ACHN (cell line): ENCODE measurements at regions not wholly inside any gene's neighbourhood (a gene's known extent, or its start where the extent isn't known, plus 50 kb on each side); places are given as distances from the start of the nearest gene placed in this dataset.

Experiments
- DNase-seq: peaks from one replicate; pipeline ENCODE4 v3.0.0-alpha.2; 2015
- in situ Hi-C: cut with HindIII; loops from 2 replicates; pipeline ENCODE4 v1.10.0; 2017; ENCODE audit warnings: low sequenced_read_pairs, low pct_ligation_motif_present, low pct_unique_long_range_greater_than_20kb

DNA sequence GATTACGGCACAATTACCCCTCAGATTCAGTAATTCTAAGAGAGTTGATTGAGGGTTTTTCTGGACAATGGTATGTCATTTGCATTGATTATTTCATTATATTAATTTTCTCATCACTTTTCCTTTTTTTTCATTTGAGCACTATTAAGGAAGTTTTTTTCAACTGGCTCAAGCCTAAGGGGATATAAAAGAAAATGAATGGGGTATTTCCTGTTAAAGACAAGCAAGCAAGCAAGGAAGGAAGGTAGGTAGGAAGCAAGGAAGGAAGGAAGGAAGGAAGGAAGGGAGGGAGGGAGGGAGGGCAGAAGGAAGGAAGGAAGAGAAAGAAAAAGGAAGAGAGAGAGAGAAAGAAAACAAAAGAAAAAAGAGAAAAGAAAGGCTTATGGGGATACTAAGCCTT is 620.3 kb downstream of the DIAPH3 start:
- in situ Hi-C loops = no loop called here

DNA sequence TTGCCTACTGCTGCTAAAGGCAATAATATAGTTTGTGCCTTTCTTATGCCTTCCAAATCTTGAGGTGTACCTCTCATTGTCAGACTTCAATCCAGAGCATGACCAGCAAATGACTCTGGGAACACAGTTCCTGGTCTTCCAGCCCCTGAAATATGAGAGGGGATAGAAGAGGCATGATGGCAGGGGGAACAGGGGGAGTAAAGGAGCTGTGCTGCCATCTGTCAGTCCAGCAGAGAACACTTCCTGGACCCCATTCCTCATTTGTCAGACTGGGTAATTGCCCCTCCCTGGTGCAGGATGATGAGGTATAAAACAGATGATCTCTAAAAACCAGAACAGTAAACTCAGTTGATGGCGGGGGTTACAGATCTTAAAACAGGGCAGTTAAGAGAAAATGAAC is 618.7 kb downstream of the DIAPH3 start:
- DNase-seq = no peak
- in situ Hi-C loops = no loop called here

More for the DNA sequence above, 620.3 kb downstream of the DIAPH3 start:
- no peak for DNase-seq

DNA sequence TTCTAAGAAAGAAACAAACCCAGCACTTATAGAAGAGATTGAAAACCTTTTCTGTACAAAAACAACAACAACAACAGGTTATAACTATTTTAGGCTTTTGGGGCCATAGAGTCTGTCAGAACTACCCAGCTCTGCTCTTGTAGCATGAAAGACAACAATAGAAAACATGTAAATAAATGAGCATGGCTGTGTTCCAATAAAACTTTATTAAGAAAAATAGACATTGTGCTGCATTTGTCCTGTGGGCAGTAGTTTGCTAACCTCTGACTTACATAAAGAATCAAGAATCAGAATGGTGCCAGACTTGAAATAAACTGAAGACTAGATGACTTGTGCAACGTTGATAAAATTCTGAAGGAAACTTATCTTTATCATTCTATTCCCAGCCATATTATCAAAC is 617.5 kb downstream of the DIAPH3 start:
- in situ Hi-C loops = no loop called here
- no peak for DNase-seq

DNA sequence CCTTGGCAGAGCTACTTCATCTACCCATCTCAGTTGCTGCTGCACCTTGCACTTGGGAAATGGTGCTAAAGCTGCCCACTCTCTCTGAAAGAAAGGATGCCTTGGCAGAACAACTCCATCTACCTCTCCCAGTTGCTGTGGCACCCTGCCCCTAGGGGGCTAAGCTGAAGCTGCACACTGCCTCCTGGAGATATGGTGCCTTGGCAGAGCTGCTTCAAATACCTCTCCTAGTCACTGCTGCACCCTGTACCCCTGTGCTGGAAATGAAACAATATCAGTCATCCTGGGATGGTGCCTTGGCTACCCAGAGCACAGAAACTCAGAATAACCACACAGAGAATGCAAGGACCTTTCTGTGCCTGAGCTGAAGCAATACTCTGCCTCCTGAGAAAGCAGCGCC is 615.8 kb downstream of the DIAPH3 start:
- no peak for DNase-seq
- in situ Hi-C loops = no loop called here

DNA sequence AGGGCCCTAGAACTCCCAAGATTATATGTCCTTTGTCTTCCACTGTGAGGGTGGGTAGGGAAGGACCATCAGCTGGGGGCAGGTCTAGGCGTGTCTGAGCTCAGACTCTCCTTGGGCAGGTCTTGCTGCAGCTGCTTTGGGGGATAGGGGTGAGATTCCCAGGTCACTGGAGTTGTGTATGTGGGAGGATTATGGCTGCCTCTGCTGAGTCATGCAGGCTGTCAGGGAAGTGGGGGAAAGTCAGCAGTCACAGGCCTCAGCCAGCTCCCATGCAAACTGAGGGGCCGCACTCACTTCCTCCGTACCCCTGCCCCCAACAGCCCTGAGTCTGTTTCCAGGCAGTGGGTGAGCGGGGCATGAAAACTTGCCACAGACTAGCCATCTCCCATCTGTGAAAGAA is 600.8 kb downstream of the DIAPH3 start:
- no peak for DNase-seq
- in situ Hi-C loops = no loop called here

DNA sequence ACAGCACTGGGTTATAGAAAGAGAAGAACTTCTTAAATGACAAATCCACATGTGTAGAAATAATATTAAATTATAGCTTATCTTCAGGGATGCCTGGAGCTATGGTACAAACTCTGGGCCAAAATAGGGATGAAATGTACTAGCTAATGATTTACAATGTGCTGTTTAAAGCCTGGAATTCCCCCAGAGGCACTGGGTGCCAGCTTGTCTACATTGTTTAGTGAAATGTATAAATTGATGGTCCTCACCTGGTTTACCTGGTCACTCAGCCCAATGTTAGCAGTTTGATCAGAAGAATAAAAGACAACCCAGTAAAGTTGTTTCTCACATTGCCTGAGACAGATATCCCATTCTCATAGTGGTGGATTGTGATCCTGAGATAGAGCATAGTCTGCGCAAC is 597.2 kb downstream of the DIAPH3 start:
- no peak for DNase-seq
- in situ Hi-C loops = no loop called here

DNA sequence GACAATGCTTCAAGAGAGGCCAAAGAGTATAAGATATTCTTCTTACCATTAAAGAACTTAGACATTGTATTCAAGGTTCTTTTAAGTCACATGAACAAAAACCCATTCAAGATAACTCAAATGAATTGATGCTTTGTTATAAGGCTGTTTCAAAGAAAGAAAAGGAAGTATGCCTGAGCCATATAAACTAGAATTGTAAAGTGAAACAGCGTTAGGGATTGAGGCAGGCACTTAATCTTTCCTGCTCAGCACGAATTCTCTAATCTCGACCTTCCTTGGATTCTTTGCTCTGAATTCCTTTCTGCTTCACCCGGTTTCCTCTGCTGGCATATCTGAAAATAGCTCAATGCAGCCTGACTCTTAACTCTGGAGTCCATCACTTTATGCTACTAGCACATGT is 595.4 kb downstream of the DIAPH3 start:
- in situ Hi-C loops = no loop called here
- DNase-seq = no peak

DNA sequence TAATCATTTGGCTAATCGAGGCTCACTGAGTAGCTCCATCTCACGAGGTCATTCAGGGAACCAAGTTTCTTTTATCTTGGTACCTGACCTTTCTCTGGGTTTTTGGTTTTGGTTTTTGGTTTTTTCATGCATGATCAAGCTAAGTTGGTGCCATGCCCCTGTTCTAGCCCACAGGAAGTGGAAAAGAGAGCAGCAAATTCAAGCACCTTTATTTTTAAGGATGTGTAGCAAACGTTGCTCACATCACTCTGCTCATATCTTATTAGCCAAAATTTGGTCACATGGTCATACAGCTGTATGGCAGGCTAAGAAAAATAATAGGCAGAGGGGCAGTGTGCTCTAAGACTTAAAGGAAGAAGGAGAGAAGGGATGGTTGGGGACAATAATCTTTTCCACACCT is 593.5 kb downstream of the DIAPH3 start:
- no peak for DNase-seq
- in situ Hi-C loops = no loop called here

DNA sequence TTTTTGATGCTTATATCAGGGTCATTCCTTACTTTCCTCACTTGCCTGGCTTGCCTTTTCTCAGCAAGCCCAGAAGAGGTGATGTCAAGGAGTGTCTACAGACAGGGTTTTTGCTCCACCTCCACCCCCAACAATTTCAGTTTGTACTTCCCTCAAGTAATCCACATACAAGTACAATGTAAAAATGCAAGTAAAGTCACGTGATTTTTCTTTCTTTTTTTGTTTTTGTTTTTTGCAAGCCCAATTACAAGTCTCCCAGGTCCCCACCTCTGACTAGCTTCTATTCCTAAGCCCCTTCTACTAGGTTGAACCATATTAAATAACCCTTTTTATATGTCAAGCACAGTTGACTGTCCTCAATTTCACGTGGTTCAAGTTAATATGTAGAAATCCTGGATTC is 579.6 kb downstream of the DIAPH3 start:
- no peak for DNase-seq
- in situ Hi-C loops = no loop called here

DNA sequence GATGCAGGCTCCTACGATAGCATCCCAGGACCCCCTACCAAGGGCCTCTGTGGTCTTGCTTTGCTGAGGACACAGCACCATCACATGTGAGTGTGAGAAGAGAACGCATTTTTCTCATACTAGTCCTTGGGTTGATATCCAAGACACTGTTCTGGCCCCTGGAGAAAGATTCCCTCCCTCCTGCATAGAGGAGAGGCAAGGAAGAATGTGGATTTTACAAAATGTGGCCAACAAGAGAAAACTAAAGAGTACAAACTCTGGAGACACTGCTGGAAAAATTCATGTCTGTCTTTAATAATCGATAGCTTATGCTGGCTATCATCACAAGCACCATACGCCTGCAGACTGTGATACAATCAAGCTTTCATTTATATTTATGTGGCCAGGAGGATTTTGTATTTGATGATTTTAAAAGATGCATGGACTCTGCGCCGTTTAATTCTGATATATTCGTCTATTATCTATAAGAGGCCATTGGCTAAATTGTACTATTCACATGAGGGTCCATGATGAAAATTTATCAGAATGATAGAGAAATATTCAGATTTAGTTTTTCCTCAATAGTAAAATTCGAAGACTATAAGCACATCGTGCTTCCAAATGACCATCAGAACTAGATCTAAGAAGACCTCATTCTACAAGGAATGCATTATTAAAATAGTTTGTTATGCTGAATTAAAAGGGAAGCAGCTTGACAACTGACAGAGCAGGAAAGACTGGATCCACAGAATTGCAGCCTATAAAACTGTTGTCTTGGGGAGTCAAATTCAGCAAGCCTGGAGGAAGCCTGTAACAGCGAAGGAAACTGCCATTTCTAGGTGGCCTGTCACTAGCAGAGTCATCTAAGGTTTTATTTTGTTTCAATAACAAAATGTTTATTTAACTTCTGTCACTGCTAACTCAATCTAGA is 578.7 kb downstream of the DIAPH3 start:
- in situ Hi-C loops = no loop called here
- DNase-seq = no peak

DNA sequence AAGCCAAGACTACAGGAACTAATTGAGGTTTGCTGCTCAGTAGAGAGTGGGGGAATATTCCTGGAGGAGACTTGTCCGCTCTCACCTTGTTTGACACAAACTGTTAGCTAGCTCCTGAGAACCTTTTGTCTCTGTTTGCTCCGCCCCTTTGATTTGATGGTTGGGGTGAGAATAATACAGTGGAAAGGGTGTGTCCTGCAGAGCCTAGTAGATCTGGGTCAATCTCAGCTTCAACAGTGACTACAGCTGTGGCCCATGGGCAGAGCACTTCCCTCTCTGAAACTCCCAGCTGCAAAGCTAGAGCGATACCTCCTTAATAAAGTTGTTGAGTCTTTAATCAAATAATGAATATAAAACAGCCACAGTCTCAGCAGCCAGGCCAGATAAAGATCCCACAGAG is 576.7 kb downstream of the DIAPH3 start:
- in situ Hi-C loops = no loop called here
- DNase-seq = no peak

DNA sequence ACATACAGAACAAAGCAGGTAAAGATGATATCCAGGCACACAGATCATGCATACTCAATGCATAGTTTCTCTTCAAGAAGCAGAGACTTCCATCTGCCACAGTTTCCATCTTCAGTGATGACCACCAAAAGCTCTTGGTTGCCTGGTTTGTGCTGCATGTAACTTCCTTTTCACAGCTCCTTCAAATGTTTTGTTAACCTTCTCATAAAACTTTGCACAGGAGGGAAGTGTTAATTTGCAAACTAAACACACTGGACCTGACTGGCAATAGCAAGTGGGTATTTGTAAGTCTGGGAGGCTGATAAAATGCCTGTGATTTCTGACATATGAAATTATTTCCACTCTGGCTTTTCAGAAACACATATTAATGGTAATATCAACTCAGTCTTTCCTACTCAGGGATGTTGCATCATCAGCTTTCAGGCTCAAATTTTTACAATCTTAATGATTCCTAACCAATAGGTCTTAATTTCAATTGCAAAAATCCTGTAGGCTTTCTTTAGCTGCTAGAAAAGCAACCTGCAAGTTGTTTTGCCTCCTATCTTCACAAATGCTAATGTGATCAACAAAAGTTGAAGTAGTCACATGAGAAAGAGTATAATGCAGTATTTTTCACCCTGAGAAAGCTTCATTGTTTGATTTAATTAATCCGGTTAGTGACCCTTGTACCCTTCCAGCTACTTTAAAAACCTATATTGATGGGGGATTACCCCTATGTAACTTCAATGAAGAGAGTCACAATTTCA is 575.6 kb downstream of the DIAPH3 start:
- DNase-seq = no peak
- in situ Hi-C loops = no loop called here

DNA sequence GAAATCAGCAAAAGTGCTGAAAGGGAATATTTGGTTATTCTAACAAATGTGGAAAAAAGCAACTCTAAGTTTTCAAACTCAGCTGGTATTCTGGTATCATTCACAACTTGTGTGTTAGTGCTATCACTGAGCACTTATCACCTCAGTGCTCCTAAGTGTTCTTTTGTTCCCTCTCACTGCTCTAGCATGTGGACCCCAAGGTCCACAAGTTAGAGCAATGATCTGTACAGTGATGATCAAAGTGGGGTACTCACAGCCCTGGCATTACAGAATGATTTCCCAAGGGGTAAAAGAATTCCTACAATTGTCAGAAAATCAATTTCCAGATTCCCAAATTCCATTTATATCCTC is 575.0 kb downstream of the DIAPH3 start:
- DNase-seq = no peak
- in situ Hi-C loops = no loop called here

DNA sequence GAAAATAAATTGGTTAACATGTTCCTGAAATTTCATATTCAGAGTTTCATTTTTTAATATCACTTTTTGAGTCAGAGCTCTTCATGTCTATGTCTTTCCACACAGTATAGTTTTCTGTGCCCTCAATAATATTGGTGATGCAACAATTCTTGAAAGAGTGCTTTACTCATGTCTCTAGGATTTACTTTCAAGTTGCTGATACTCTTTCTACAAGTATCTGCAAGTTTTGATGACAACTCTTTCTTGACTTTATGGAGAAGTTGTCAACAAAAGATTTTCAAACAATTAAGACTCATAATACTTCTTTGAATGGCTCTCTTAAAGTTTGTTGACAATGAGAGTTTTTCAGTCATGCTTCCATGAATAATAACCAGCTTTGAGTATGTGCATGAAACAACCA is 561.7 kb downstream of the DIAPH3 start:
- in situ Hi-C loops = no loop called here
- no peak for DNase-seq

DNA sequence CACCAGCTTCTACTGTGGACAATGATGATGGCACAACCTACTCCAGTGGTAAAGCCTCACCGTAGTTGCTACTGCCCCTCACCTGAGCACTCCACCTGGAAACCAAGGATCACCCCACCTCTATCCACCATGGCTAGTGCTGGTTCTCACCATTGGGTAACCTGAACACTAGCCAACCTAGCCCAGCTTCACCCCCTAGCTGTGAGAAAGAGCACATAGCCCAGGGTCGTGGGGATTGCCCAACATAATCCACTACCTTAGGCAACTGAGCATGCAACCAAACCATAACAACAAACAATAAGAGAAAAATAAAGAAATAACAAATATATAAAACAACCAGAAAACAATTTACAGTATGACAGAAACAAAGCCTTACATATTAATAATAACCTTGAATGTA is 560.1 kb downstream of the DIAPH3 start:
- no peak for DNase-seq
- in situ Hi-C loops = no loop called here

DNA sequence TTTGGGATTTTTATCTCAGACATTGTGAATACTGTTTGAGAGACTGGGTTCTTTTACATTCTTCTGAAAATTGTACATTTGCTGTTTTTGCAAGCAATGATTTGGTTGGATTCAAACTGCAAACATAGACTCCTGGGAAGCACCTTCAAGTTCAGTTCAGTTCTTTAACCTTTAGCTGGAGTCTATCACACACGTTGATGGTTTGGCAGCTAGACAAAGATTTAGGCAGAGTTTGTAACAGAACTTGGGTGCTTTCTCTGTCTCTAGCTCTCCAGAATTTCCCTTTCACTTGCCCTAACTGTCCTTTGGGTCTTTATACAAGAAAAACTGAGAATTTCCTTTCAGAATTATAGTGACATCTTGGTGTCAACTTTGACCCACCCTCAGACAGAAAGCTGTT is 556.6 kb downstream of the DIAPH3 start:
- in situ Hi-C loops = no loop called here
- DNase-seq = no peak

DNA sequence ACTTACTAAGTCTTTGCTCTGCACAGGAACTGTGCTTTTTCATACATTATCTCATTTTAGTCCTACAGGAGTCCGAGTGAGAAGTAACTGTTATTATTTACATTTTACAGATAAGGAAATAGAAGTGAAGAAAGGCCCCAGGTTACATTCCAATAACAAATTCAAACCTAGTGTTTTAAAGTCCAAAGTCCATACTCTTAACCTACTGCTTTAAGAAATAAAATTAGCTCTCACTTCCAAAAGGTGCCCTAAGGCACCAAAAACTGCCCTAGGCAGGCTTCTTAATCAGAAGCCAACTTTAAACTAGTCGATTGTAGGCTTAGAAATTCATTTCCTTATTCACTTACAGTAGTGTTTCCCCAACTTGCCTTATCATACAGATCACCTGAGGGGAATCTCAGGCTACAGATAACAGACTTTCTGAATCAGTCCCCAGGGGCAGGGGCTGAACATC is 555.9 kb downstream of the DIAPH3 start:
- DNase-seq = no peak
- in situ Hi-C loops = no loop called here

DNA sequence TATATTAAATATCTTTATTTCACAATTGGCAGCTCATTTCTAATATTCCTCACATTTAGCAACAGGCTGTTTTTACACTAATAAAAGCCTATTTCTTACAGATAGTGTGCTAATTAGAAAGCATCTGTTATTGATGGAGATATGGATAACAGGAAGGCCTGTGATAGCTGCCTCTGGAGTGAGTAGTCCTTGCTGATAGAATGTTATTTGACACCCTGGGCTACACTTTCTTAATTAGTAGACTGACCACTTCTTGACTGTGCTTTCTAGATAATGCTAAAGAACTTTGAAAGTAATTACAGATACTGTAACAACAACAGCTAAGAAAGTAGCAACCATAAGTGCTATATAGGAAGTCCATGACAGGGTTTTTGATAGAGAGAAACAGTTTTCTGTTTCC is 554.3 kb downstream of the DIAPH3 start:
- DNase-seq = no peak

More for the DNA sequence above, 554.3 kb downstream of the DIAPH3 start:
- in situ Hi-C loops = no loop called here
